ENCODE measurements at regions not wholly inside any gene's neighbourhood (a gene's known extent, or its start where the extent isn't known, plus 50 kb on each side); places are given as distances from the start of the nearest gene placed in this dataset.

GRCh38 chr9:4935001-4935672 is 49.9 kb upstream of the JAK2 start:
- no peak for TF ChIP-seq POLR2A (IDR thresholded peaks at IDR 0.05)
- TF ChIP-seq, protein P1, sequence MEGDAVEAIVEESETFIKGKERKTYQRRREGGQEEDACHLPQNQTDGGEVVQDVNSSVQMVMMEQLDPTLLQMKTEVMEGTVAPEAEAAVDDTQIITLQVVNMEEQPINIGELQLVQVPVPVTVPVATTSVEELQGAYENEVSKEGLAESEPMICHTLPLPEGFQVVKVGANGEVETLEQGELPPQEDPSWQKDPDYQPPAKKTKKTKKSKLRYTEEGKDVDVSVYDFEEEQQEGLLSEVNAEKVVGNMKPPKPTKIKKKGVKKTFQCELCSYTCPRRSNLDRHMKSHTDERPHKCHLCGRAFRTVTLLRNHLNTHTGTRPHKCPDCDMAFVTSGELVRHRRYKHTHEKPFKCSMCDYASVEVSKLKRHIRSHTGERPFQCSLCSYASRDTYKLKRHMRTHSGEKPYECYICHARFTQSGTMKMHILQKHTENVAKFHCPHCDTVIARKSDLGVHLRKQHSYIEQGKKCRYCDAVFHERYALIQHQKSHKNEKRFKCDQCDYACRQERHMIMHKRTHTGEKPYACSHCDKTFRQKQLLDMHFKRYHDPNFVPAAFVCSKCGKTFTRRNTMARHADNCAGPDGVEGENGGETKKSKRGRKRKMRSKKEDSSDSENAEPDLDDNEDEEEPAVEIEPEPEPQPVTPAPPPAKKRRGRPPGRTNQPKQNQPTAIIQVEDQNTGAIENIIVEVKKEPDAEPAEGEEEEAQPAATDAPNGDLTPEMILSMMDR (IDR thresholded peaks at IDR 0.05) = no peak
- Histone ChIP-seq H3K9me3 (no peaks in the 10 kb centered on the region), H3K36me3 (no peaks in the 10 kb centered on the region), H3K27me3 (no peaks in the 10 kb centered on the region), H3K4me1 (no peaks in the 10 kb centered on the region), H3K27ac (no peak overlapping the region), H3K4me3 (no peak overlapping the region)
- 58% methylated on average over 2 of the region's 4 CpGs for WGBS (ENCODE audit: insufficient coverage, low coverage, low lambda C conversion rate, missing lambda C conversion rate)
- no peak for ATAC-seq
- intact Hi-C loops (cut with DNase I) = no loop called here
- no peak for DNase-seq

Measured in right lobe of liver (tissue), 6 donors.